ENCODE measurements at regions not wholly inside any gene's neighbourhood (a gene's known extent, or its start where the extent isn't known, plus 50 kb on each side); places are given as distances from the start of the nearest gene placed in this dataset.

DNA sequence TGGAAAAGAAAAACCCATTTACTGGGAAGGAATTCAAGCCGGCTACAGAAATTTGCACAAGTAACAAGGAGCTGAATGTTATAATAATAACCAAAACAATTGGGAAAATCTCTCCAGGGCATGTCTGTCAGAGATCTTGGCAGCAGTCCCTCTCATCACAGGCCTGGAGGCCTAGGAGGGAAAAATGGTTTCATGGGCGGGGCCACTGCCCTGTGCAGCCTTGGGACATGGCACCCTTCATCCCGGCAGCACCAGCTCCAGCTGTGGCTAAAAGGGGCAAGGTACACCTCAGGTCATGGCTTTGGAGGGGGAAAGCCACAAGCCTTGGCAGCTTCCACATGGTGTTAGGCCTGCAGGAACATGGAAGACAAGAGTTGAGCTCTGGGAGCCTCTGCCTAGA, 513.1 kb upstream of the CNKSR2 start:
- Histone ChIP-seq H3K4me1 (ENCODE audit: control insufficient read depth in 1 of 2, insufficient read depth in 2 of 2, low read length in 2 of 2) (no peaks in the 10 kb centered on the region), H3K36me3 (ENCODE audit: control insufficient read depth in 1 of 2, insufficient read depth in 2 of 2, low read length in 2 of 2) (no peaks in the 10 kb centered on the region), H3K4me3 (replicated peaks in 1 of 2; ENCODE audit: low read depth in 1 of 2, low read length in 2 of 2) (no peak overlapping the region), H3K27ac (ENCODE audit: low read depth, low read length) (no peak overlapping the region), H2AFZ (ENCODE audit: low read depth, low read length, poor library complexity, severe bottlenecking) (no peak overlapping the region), H3K4me2 (ENCODE audit: low read length) (no peak overlapping the region), H3K79me2 (ENCODE audit: insufficient read depth, low read length) (no peaks in the 10 kb centered on the region), H3K9me3 (ENCODE audit: control insufficient read depth in 1 of 2, insufficient read depth in 1 of 2, low read depth in 1 of 2, low read length in 2 of 2) (no peaks in the 10 kb centered on the region), H3K9me2 (ENCODE audit: insufficient read depth) (no peaks in the 10 kb centered on the region), H3K27me3 (ENCODE audit: insufficient read depth, low read length) (no peaks in the 10 kb centered on the region), H3K9ac (ENCODE audit: low read length) (no peak overlapping the region), H4K20me1 (ENCODE audit: insufficient read depth) (no peaks in the 10 kb centered on the region)
- POLR2A ChIA-PET = no interaction called here
- BruUV-seq (replicated peaks) = no TSS peak
- RAD21 ChIA-PET (ENCODE audit: low non-redundant PET in 1 of 2, low total read pairs in 2 of 2, uncharacterized antibody in 2 of 2, unreplicated experiment in 2 of 2) = no interaction called here
- TF ChIP-seq CEBPB (IDR thresholded peaks at IDR 0.05; ENCODE audit: low read depth) (no peak), POLR2A (IDR thresholded peaks at IDR 0.05; ENCODE audit: borderline replicate concordance, extremely low read depth, insufficient read depth, insufficient read length) (no peak), POLR2AphosphoS5 (IDR thresholded peaks at IDR 0.05; ENCODE audit: low read depth, low read length) (no peak), JUND (IDR thresholded peaks at IDR 0.05) (no peak), CBX3 (IDR thresholded peaks at IDR 0.05; ENCODE audit: low read depth) (no peak), EZH2phosphoT487 (IDR thresholded peaks at IDR 0.05; ENCODE audit: borderline replicate concordance) (no peak), TCF7L2 (IDR thresholded peaks at IDR 0.05; ENCODE audit: borderline replicate concordance, extremely low read depth, insufficient read depth, insufficient read length) (no peak), ELF1 (IDR thresholded peaks at IDR 0.05; ENCODE audit: borderline replicate concordance, low read depth) (no peak), ZNF274 (IDR thresholded peaks at IDR 0.05; ENCODE audit: low read depth, low read length) (no peak), FOSL1 (IDR thresholded peaks at IDR 0.05; ENCODE audit: low read depth) (no peak), EZH2 (IDR thresholded peaks at IDR 0.05) (no peak), EGR1 (IDR thresholded peaks at IDR 0.05; ENCODE audit: low read depth) (no peak), RAD21 (IDR thresholded peaks at IDR 0.05; ENCODE audit: low read depth) (no peak), SP1 (IDR thresholded peaks at IDR 0.05; ENCODE audit: low read depth) (no peak), SRF (IDR thresholded peaks at IDR 0.05; ENCODE audit: low read depth) (no peak)
- TF ChIP-seq, protein P1, sequence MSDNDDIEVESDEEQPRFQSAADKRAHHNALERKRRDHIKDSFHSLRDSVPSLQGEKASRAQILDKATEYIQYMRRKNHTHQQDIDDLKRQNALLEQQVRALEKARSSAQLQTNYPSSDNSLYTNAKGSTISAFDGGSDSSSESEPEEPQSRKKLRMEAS (IDR thresholded peaks at IDR 0.05) = no peak
- TF ChIP-seq, protein P2, sequence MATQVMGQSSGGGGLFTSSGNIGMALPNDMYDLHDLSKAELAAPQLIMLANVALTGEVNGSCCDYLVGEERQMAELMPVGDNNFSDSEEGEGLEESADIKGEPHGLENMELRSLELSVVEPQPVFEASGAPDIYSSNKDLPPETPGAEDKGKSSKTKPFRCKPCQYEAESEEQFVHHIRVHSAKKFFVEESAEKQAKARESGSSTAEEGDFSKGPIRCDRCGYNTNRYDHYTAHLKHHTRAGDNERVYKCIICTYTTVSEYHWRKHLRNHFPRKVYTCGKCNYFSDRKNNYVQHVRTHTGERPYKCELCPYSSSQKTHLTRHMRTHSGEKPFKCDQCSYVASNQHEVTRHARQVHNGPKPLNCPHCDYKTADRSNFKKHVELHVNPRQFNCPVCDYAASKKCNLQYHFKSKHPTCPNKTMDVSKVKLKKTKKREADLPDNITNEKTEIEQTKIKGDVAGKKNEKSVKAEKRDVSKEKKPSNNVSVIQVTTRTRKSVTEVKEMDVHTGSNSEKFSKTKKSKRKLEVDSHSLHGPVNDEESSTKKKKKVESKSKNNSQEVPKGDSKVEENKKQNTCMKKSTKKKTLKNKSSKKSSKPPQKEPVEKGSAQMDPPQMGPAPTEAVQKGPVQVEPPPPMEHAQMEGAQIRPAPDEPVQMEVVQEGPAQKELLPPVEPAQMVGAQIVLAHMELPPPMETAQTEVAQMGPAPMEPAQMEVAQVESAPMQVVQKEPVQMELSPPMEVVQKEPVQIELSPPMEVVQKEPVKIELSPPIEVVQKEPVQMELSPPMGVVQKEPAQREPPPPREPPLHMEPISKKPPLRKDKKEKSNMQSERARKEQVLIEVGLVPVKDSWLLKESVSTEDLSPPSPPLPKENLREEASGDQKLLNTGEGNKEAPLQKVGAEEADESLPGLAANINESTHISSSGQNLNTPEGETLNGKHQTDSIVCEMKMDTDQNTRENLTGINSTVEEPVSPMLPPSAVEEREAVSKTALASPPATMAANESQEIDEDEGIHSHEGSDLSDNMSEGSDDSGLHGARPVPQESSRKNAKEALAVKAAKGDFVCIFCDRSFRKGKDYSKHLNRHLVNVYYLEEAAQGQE (IDR thresholded peaks at IDR 0.05; ENCODE audit: low read depth) = no peak
- TF ChIP-seq, protein P3, sequence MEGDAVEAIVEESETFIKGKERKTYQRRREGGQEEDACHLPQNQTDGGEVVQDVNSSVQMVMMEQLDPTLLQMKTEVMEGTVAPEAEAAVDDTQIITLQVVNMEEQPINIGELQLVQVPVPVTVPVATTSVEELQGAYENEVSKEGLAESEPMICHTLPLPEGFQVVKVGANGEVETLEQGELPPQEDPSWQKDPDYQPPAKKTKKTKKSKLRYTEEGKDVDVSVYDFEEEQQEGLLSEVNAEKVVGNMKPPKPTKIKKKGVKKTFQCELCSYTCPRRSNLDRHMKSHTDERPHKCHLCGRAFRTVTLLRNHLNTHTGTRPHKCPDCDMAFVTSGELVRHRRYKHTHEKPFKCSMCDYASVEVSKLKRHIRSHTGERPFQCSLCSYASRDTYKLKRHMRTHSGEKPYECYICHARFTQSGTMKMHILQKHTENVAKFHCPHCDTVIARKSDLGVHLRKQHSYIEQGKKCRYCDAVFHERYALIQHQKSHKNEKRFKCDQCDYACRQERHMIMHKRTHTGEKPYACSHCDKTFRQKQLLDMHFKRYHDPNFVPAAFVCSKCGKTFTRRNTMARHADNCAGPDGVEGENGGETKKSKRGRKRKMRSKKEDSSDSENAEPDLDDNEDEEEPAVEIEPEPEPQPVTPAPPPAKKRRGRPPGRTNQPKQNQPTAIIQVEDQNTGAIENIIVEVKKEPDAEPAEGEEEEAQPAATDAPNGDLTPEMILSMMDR (IDR thresholded peaks at IDR 0.05 in 2 of 3, conservative IDR thresholded peaks at IDR 0.05 in 1 of 3; ENCODE audit: borderline replicate concordance in 1 of 3, insufficient read depth in 1 of 3, low read depth in 2 of 3, low read length in 2 of 3) = no peak
- TF ChIP-seq, protein P4, sequence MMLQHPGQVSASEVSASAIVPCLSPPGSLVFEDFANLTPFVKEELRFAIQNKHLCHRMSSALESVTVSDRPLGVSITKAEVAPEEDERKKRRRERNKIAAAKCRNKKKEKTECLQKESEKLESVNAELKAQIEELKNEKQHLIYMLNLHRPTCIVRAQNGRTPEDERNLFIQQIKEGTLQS (IDR thresholded peaks at IDR 0.05) = no peak
- no peak for ATAC-seq
- no peak for DNase-seq (ENCODE audit: low read depth, low spot score)
- intact Hi-C loops (cut with micrococcal nuclease) = no loop called here
- CTCF ChIA-PET = no interaction called here
